ENCODE measurements at regions not wholly inside any gene's neighbourhood (a gene's known extent, or its start where the extent isn't known, plus 50 kb on each side); places are given as distances from the start of the nearest gene placed in this dataset.
"Not testable (repeated sequence)": the region's sequence is repeated elsewhere in the genome, so short reads cannot be mapped to it uniquely, and the experiment has no call there.

GRCh38 chr10:46202405-46202804 lies 84.4 kb upstream of the ANTXRL start:
- not testable (repeated sequence) for DNase-seq (ENCODE audit: low read depth in 2 of 2)

- not testable (repeated sequence) for DNase-seq (ENCODE audit: low read depth in 2 of 2)
Observed at GRCh38 chr10:46204482-46205102, 82.2 kb upstream of the ANTXRL start.

GRCh38 chr10:46210427-46210826 lies 76.4 kb upstream of the ANTXRL start:
- not testable (repeated sequence) for DNase-seq (ENCODE audit: low read depth in 2 of 2)

GRCh38 chr10:46215426-46215825 lies 71.4 kb upstream of the ANTXRL start:
- DNase-seq (ENCODE audit: low read depth in 2 of 2), result no peak

- DNase-seq (ENCODE audit: low read depth in 2 of 2), result no peak
Observed at GRCh38 chr10:46216003-46216634, 70.7 kb upstream of the ANTXRL start.

GRCh38 chr10:46216836-46217751 lies 69.7 kb upstream of the ANTXRL start:
- DNase-seq (ENCODE audit: low read depth in 2 of 2), result no peak

- no peak for DNase-seq (ENCODE audit: low read depth in 2 of 2)
Observed at GRCh38 chr10:46217752-46218453, 68.9 kb upstream of the ANTXRL start.

GRCh38 chr10:46218921-46219320 lies 67.9 kb upstream of the ANTXRL start:
- DNase-seq (ENCODE audit: low read depth in 2 of 2), result no peak

- not testable (repeated sequence) for DNase-seq (ENCODE audit: low read depth in 2 of 2)
Observed at GRCh38 chr10:46219431-46219990, 67.3 kb upstream of the ANTXRL start.

GRCh38 chr10:46220187-46220586 lies 66.6 kb upstream of the ANTXRL start:
- no peak for DNase-seq (ENCODE audit: low read depth in 2 of 2)

GRCh38 chr10:46220872-46221538 lies 65.8 kb upstream of the ANTXRL start:
- no peak for DNase-seq (ENCODE audit: low read depth in 2 of 2)

GRCh38 chr10:46222364-46222935 lies 64.3 kb upstream of the ANTXRL start:
- no peak for DNase-seq (ENCODE audit: low read depth in 2 of 2)

- DNase-seq (ENCODE audit: low read depth in 2 of 2), result no peak
Observed at GRCh38 chr10:46223064-46223480, 63.7 kb upstream of the ANTXRL start.

- DNase-seq (ENCODE audit: low read depth in 2 of 2), result no peak
Observed at GRCh38 chr10:46223626-46224413, 63.0 kb upstream of the ANTXRL start.

- no peak for DNase-seq (ENCODE audit: low read depth in 2 of 2)
Observed at GRCh38 chr10:46224414-46224682, 62.4 kb upstream of the ANTXRL start.

- DNase-seq (ENCODE audit: low read depth in 2 of 2), result no peak
Observed at GRCh38 chr10:46225597-46225996, 61.2 kb upstream of the ANTXRL start.

- no peak for DNase-seq (ENCODE audit: low read depth in 2 of 2)
Observed at GRCh38 chr10:46226232-46226631, 60.6 kb upstream of the ANTXRL start.

GRCh38 chr10:46226900-46227558 lies 59.8 kb upstream of the ANTXRL start:
- DNase-seq (ENCODE audit: low read depth in 2 of 2), result no peak

- no peak for DNase-seq (ENCODE audit: low read depth in 2 of 2)
Observed at GRCh38 chr10:46227571-46227935, 59.2 kb upstream of the ANTXRL start.
